Hepatocyte (in vitro differentiated cells): ENCODE measurements at regions not wholly inside any gene's neighbourhood (a gene's known extent, or its start where the extent isn't known, plus 50 kb on each side); places are given as distances from the start of the nearest gene placed in this dataset.

Source experiments
- DNase-seq: peaks from one replicate; pipeline ENCODE4 v3.0.0-alpha.2; 2016; ENCODE audit warnings: low spot score
- H2AFZ ChIP-seq: fragments of 200-600 bp; sonication (generic); 2 replicates; pipeline ENCODE4 v1.6.0; 2016; ENCODE audit warnings: antibody characterized with exemption, mild to moderate bottlenecking
- H3K27ac ChIP-seq: fragments of 200-600 bp; sonication (generic); 2 replicates; pipeline ENCODE4 v1.5.1; 2016; ENCODE audit warnings: mild to moderate bottlenecking
- H3K27me3 ChIP-seq: fragments of 200-600 bp; sonication (generic); 2 replicates; pipeline ENCODE4 v1.6.1; 2016
- H3K36me3 ChIP-seq: fragments of 200-600 bp; sonication (generic); replicated peaks from 2 replicates; pipeline ENCODE4 v1.5.1; 2016; ENCODE audit warnings: low read depth; ENCODE audit not compliant: insufficient read depth
- H3K4me1 ChIP-seq: fragments of 200-600 bp; sonication (generic); 2 replicates; pipeline ENCODE4 v1.5.1; 2016; ENCODE audit warnings: mild to moderate bottlenecking, moderate library complexity; ENCODE audit not compliant: insufficient read depth
- H3K4me2 ChIP-seq: fragments of 200-600 bp; sonication (generic); 2 replicates; pipeline ENCODE4 v1.6.0; 2016
- H3K4me3 ChIP-seq: fragments of 200-600 bp; sonication (generic); 2 replicates; pipeline ENCODE4 v1.5.1; 2016; ENCODE audit warnings: mild to moderate bottlenecking
- H3K79me2 ChIP-seq: fragments of 200-600 bp; sonication (generic); 2 replicates; pipeline ENCODE4 v1.6.0; 2017; ENCODE audit warnings: mild to moderate bottlenecking
- H3K9me2 ChIP-seq: fragments of 200-600 bp; sonication (generic); replicated peaks from 2 replicates; pipeline ENCODE4 v1.6.0; 2017; ENCODE audit warnings: mild to moderate bottlenecking; ENCODE audit not compliant: insufficient read depth
- H3K9me3 ChIP-seq: fragments of 200-600 bp; sonication (generic); 2 replicates; pipeline ENCODE4 v1.5.1; 2016; ENCODE audit warnings: low read depth, mild to moderate bottlenecking
- H4K20me1 ChIP-seq: fragments of 200-600 bp; sonication (generic); 2 replicates; pipeline ENCODE4 v1.6.0; 2016; ENCODE audit warnings: mild to moderate bottlenecking; ENCODE audit not compliant: insufficient read depth, poor library complexity, severe bottlenecking
- EZH2 ChIP-seq: fragments of 200-600 bp; sonication (generic); IDR thresholded peaks from 2 replicates; pipeline ENCODE4 v1.6.1; 2016; ENCODE audit warnings: antibody characterized with exemption, mild to moderate bottlenecking, borderline replicate concordance
- EZH2phosphoT487 ChIP-seq: fragments of 200-600 bp; sonication (generic); IDR thresholded peaks from one replicate; pipeline ENCODE4 v1.6.1; 2018; ENCODE audit warnings: antibody characterized with exemption, mild to moderate bottlenecking, low read depth, moderate library complexity; ENCODE audit not compliant: unreplicated experiment, severe bottlenecking
- WGBS: methylation state at CpG from one replicate; pipeline ENCODE4 v1.1.6; 2016; ENCODE audit warnings: low lambda C conversion rate; ENCODE audit errors: missing lambda C conversion rate; 5-methylcytosine and 5-hydroxymethylcytosine counted together
- TF ChIP-seq, protein P1 (sequence below): fragments of 200-600 bp; sonication (generic); IDR thresholded peaks from 2 replicates; pipeline ENCODE4 v1.5.1; 2016; ENCODE audit warnings: antibody characterized with exemption, mild to moderate bottlenecking; ENCODE audit not compliant: poor library complexity

DNA sequence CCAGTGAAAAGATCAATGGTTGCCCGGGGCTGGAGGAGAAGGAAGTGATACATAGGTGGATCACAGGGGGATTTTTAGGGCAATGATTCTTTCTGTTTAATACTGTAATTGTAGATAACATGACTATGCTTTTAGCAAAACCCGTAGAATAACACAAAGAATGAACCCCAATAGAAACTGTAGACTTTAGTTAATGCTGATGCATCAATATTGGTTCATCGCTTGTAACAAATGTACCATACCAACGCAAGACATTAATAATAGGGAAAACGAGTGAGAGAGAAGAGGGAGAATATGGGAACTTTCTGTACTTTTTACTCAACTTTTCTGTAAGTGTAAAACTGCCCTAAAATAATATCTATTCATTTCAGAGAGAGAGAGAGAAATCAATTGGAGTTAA is 383.3 kb upstream of the ATP11B start:
- Histone ChIP-seq H3K4me1 (no peaks in the 10 kb centered on the region), H3K27ac (no peak overlapping the region), H3K4me2 (no peak overlapping the region), H3K9me3 (no peaks in the 10 kb centered on the region), H3K36me3 (no peaks in the 10 kb centered on the region), H3K27me3 (no peaks in the 10 kb centered on the region), H2AFZ (no peak overlapping the region), H3K4me3 (no peak overlapping the region), H3K79me2 (no peaks in the 10 kb centered on the region), H4K20me1 (no peaks in the 10 kb centered on the region), H3K9me2 (no peaks in the 10 kb centered on the region)
- TF ChIP-seq EZH2phosphoT487 (no peak), EZH2 (no peak)
- TF ChIP-seq, protein P1, sequence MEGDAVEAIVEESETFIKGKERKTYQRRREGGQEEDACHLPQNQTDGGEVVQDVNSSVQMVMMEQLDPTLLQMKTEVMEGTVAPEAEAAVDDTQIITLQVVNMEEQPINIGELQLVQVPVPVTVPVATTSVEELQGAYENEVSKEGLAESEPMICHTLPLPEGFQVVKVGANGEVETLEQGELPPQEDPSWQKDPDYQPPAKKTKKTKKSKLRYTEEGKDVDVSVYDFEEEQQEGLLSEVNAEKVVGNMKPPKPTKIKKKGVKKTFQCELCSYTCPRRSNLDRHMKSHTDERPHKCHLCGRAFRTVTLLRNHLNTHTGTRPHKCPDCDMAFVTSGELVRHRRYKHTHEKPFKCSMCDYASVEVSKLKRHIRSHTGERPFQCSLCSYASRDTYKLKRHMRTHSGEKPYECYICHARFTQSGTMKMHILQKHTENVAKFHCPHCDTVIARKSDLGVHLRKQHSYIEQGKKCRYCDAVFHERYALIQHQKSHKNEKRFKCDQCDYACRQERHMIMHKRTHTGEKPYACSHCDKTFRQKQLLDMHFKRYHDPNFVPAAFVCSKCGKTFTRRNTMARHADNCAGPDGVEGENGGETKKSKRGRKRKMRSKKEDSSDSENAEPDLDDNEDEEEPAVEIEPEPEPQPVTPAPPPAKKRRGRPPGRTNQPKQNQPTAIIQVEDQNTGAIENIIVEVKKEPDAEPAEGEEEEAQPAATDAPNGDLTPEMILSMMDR, result no peak
- DNase-seq, result no peak
- WGBS, result 83% methylated on average over 5 of the region's 5 CpGs

- Histone ChIP-seq H3K79me2 (no peaks in the 10 kb centered on the region), H3K27me3 (no peaks in the 10 kb centered on the region), H3K36me3 (no peaks in the 10 kb centered on the region), H3K27ac (no peak overlapping the region), H3K4me3 (no peak overlapping the region), H3K9me3 (no peaks in the 10 kb centered on the region), H2AFZ (no peak overlapping the region), H3K9me2 (no peaks in the 10 kb centered on the region), H4K20me1 (no peaks in the 10 kb centered on the region), H3K4me2 (no peak overlapping the region), H3K4me1 (no peaks in the 10 kb centered on the region)
- WGBS, result 64% methylated on average over 2 of the region's 2 CpGs
- DNase-seq, result no peak
- no peak for TF ChIP-seq EZH2phosphoT487
- TF ChIP-seq, protein P1, result no peak
- no peak for TF ChIP-seq EZH2
Observed at GRCh38 chr3:182412066-182412465, 381.2 kb upstream of the ATP11B start.

GRCh38 chr3:182413061-182413460 is 380.2 kb upstream of the ATP11B start:
- H2AFZ ChIP-seq, result no peak overlapping the region
- H3K27me3 ChIP-seq, result no peaks in the 10 kb centered on the region
- H3K4me2 ChIP-seq, result no peak overlapping the region
- H4K20me1 ChIP-seq, result no peaks in the 10 kb centered on the region
- WGBS, result 55% methylated on average over 1 of the region's 1 CpG
- no peaks in the 10 kb centered on the region for H3K36me3 ChIP-seq
- DNase-seq, result no peak
- no peak overlapping the region for H3K4me3 ChIP-seq
- no peaks in the 10 kb centered on the region for H3K9me3 ChIP-seq
- TF ChIP-seq, protein P1, result no peak
- TF ChIP-seq EZH2 (no peak), EZH2phosphoT487 (no peak)
- no peak overlapping the region for H3K27ac ChIP-seq
- H3K79me2 ChIP-seq, result no peaks in the 10 kb centered on the region
- H3K4me1 ChIP-seq, result no peaks in the 10 kb centered on the region
- no peaks in the 10 kb centered on the region for H3K9me2 ChIP-seq

- TF ChIP-seq, protein P1, result no peak
- no peak for TF ChIP-seq EZH2
- TF ChIP-seq EZH2phosphoT487, result no peak
- Histone ChIP-seq H3K9me3 (no peaks in the 10 kb centered on the region), H4K20me1 (no peaks in the 10 kb centered on the region), H3K4me2 (no peak overlapping the region), H2AFZ (no peak overlapping the region), H3K27me3 (no peaks in the 10 kb centered on the region), H3K4me3 (no peak overlapping the region), H3K36me3 (no peaks in the 10 kb centered on the region), H3K27ac (no peak overlapping the region), H3K4me1 (no peaks in the 10 kb centered on the region), H3K79me2 (no peaks in the 10 kb centered on the region), H3K9me2 (no peaks in the 10 kb centered on the region)
- DNase-seq, result no peak
- 79% methylated on average over 1 of the region's 1 CpG for WGBS
Observed at GRCh38 chr3:182413682-182414081, 379.6 kb upstream of the ATP11B start.
